ENCODE measurements at regions not wholly inside any gene's neighbourhood (a gene's known extent, or its start where the extent isn't known, plus 50 kb on each side); places are given as distances from the start of the nearest gene placed in this dataset.

DNA sequence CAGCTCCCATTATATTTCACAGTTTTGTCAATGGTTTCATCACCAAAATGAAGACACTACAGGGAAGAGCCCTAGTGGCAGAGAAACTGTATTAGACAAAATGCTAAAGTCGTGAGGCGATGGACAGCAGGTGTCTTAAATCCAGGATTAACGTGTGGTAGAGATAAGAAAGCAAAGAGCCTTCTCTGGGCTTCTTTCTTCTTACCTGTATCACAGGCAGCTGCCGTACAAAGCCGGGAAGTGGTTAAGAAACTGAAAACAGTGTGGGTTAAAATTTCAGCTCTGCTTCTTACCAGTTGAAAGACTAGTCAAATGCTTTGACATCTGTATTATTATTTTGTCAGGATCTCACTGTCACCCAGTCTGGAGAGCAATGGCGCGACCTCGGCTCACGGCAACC, 98.2 kb upstream of the NUDT7 start:
- TF ChIP-seq, protein P1, sequence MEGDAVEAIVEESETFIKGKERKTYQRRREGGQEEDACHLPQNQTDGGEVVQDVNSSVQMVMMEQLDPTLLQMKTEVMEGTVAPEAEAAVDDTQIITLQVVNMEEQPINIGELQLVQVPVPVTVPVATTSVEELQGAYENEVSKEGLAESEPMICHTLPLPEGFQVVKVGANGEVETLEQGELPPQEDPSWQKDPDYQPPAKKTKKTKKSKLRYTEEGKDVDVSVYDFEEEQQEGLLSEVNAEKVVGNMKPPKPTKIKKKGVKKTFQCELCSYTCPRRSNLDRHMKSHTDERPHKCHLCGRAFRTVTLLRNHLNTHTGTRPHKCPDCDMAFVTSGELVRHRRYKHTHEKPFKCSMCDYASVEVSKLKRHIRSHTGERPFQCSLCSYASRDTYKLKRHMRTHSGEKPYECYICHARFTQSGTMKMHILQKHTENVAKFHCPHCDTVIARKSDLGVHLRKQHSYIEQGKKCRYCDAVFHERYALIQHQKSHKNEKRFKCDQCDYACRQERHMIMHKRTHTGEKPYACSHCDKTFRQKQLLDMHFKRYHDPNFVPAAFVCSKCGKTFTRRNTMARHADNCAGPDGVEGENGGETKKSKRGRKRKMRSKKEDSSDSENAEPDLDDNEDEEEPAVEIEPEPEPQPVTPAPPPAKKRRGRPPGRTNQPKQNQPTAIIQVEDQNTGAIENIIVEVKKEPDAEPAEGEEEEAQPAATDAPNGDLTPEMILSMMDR (IDR thresholded peaks at IDR 0.05): no peak
- TF ChIP-seq POLR2A (IDR thresholded peaks at IDR 0.05): no peak

Data from Peyer's patch (tissue), 4 donors.